ENCODE measurements at regions not wholly inside any gene's neighbourhood (a gene's known extent, or its start where the extent isn't known, plus 50 kb on each side); places are given as distances from the start of the nearest gene placed in this dataset.
A peak's percentile ranks its signal among the peaks of the same experiment; 100 is the strongest.

GRCh38 chr5:153211076-153211475 is 279.4 kb upstream of the GRIA1 start:
- H3K27me3 Mint-ChIP-seq (ENCODE audit: insufficient read depth, unreplicated experiment): no peaks in the 10 kb centered on the region
- DNase-seq (ENCODE audit: unreplicated experiment): no peak
- H3K4me3 Mint-ChIP-seq (ENCODE audit: unreplicated experiment): no peak overlapping the region
- ChIA-PET CTCF (interaction anchor here (0.7 kb wide), 1 partner anchor 766 kb away, joined by 3 read pairs; no protein-coding TSS in a partner anchor), POLR2A (interaction anchor here (0.5 to 0.6 kb wide), 2 partner anchors 121 to 750 kb away, joined by 3 to 4 read pairs; no protein-coding TSS in a partner anchor)
- intact Hi-C loops (cut with micrococcal nuclease): no loop called here
- H3K9me3 Mint-ChIP-seq (ENCODE audit: unreplicated experiment): peaks cover 7% of the 10 kb centered on the region
- no peaks in the 10 kb centered on the region for H3K36me3 Mint-ChIP-seq (ENCODE audit: insufficient read depth, unreplicated experiment)
- no peak for TF ChIP-seq CTCF (IDR thresholded peaks at IDR 0.05; ENCODE audit: unreplicated experiment)
- no TSS peak for BruUV-seq (replicated peaks)
- H3K27ac Mint-ChIP-seq (ENCODE audit: low read depth, unreplicated experiment): no peak overlapping the region
- H3K4me1 Mint-ChIP-seq (ENCODE audit: insufficient read depth, unreplicated experiment): no peaks in the 10 kb centered on the region

GRCh38 chr5:153212471-153212870 is 278.0 kb upstream of the GRIA1 start:
- H3K27ac Mint-ChIP-seq (ENCODE audit: low read depth, unreplicated experiment): no peak overlapping the region
- intact Hi-C loops (cut with micrococcal nuclease): no loop called here
- CTCF ChIA-PET: interaction anchor here (0.6 kb wide), 1 partner anchor 490 kb away, joined by 3 read pairs; no protein-coding TSS in a partner anchor
- no peak overlapping the region for H3K4me3 Mint-ChIP-seq (ENCODE audit: unreplicated experiment)
- no peak for DNase-seq (ENCODE audit: unreplicated experiment)
- peaks cover 14% of the 10 kb centered on the region for H3K9me3 Mint-ChIP-seq (ENCODE audit: unreplicated experiment)
- no TSS peak for BruUV-seq (replicated peaks)
- H3K4me1 Mint-ChIP-seq (ENCODE audit: insufficient read depth, unreplicated experiment): no peaks in the 10 kb centered on the region
- no peak for TF ChIP-seq CTCF (IDR thresholded peaks at IDR 0.05; ENCODE audit: unreplicated experiment)
- POLR2A ChIA-PET: no interaction called here
- H3K27me3 Mint-ChIP-seq (ENCODE audit: insufficient read depth, unreplicated experiment): no peaks in the 10 kb centered on the region
- H3K36me3 Mint-ChIP-seq (ENCODE audit: insufficient read depth, unreplicated experiment): no peaks in the 10 kb centered on the region

- BruUV-seq (replicated peaks): TSS peak; percentile 81
- H3K36me3 Mint-ChIP-seq (ENCODE audit: insufficient read depth, unreplicated experiment): no peaks in the 10 kb centered on the region
- no peak overlapping the region for H3K4me3 Mint-ChIP-seq (ENCODE audit: unreplicated experiment)
- H3K4me1 Mint-ChIP-seq (ENCODE audit: insufficient read depth, unreplicated experiment): peaks cover 17% of the 10 kb centered on the region
- H3K27me3 Mint-ChIP-seq (ENCODE audit: insufficient read depth, unreplicated experiment): no peaks in the 10 kb centered on the region
- CTCF ChIA-PET: interaction anchor here (0.8 to 1.4 kb wide), 3 partner anchors 26 to 742 kb away, joined by 4 to 5 read pairs (median 4); no protein-coding TSS in a partner anchor
- intact Hi-C loops (cut with micrococcal nuclease): loop anchor here (2.0 to 5.0 kb wide), 2 partner anchors 44 to 254 kb away; no protein-coding TSS in a partner anchor
- POLR2A ChIA-PET: no interaction called here
- peak; percentile 58 for DNase-seq (ENCODE audit: unreplicated experiment)
- no peak for TF ChIP-seq CTCF (IDR thresholded peaks at IDR 0.05; ENCODE audit: unreplicated experiment)
- peaks cover 11% of the 10 kb centered on the region for H3K9me3 Mint-ChIP-seq (ENCODE audit: unreplicated experiment)
- H3K27ac Mint-ChIP-seq (ENCODE audit: low read depth, unreplicated experiment): peak overlapping the region; percentile 63
These were observed 267.5 kb upstream of the GRIA1 start for GRCh38 chr5:153222936-153223335.

- no peaks in the 10 kb centered on the region for H3K27me3 Mint-ChIP-seq (ENCODE audit: insufficient read depth, unreplicated experiment)
- intact Hi-C loops (cut with micrococcal nuclease): loop anchor here (2.0 to 5.0 kb wide), 2 partner anchors 44 to 253 kb away; no protein-coding TSS in a partner anchor
- no TSS peak for BruUV-seq (replicated peaks)
- no peaks in the 10 kb centered on the region for H3K36me3 Mint-ChIP-seq (ENCODE audit: insufficient read depth, unreplicated experiment)
- POLR2A ChIA-PET: interaction anchor here (0.7 kb wide), 1 partner anchor 16 kb away, joined by 3 read pairs; no protein-coding TSS in a partner anchor
- peak overlapping the region; percentile 63 for H3K27ac Mint-ChIP-seq (ENCODE audit: low read depth, unreplicated experiment)
- peak; percentile 13 for DNase-seq (ENCODE audit: unreplicated experiment)
- peaks cover 17% of the 10 kb centered on the region for H3K4me1 Mint-ChIP-seq (ENCODE audit: insufficient read depth, unreplicated experiment)
- no peak overlapping the region for H3K4me3 Mint-ChIP-seq (ENCODE audit: unreplicated experiment)
- CTCF ChIA-PET: interaction anchor here (0.5 to 1.4 kb wide), 3 partner anchors 253 to 1182 kb away, joined by 4 to 5 read pairs (median 4); no protein-coding TSS in a partner anchor
- H3K9me3 Mint-ChIP-seq (ENCODE audit: unreplicated experiment): peaks cover 9% of the 10 kb centered on the region
- no peak for TF ChIP-seq CTCF (IDR thresholded peaks at IDR 0.05; ENCODE audit: unreplicated experiment)
These were observed 267.1 kb upstream of the GRIA1 start for GRCh38 chr5:153223376-153223775.
